ENCODE measurements at regions not wholly inside any gene's neighbourhood (a gene's known extent, or its start where the extent isn't known, plus 50 kb on each side); places are given as distances from the start of the nearest gene placed in this dataset.

GRCh38 chr1:4045397-4046010 lies 145.4 kb upstream of the C1orf174 start:
- no peak for DNase-seq
- no peak for TF ChIP-seq CTCF (IDR thresholded peaks at IDR 0.05; ENCODE audit: low read depth, low read length)

GRCh38 chr1:4046836-4047461 lies 146.9 kb upstream of the C1orf174 start:
- H3K27ac ChIP-seq = no peak overlapping the region
- no peaks in the 10 kb centered on the region for H3K9me3 ChIP-seq (ENCODE audit: severe bottlenecking)

More at GRCh38 chr1:4045397-4046010, 145.4 kb upstream of the C1orf174 start:
- Histone ChIP-seq H3K27me3 (ENCODE audit: insufficient read depth, low read depth, severe bottlenecking) (no peaks in the 10 kb centered on the region), H3K4me3 (ENCODE audit: low read depth, low read length) (no peak overlapping the region), H3K36me3 (no peaks in the 10 kb centered on the region), H3K9me3 (ENCODE audit: severe bottlenecking) (no peaks in the 10 kb centered on the region), H3K27ac (no peak overlapping the region)

GRCh38 chr1:4047666-4048065 lies 147.6 kb upstream of the C1orf174 start:
- H3K4me3 ChIP-seq (ENCODE audit: low read depth, low read length) = no peak overlapping the region
- H3K9me3 ChIP-seq (ENCODE audit: severe bottlenecking) = no peaks in the 10 kb centered on the region
- H3K27ac ChIP-seq = no peak overlapping the region
- H3K36me3 ChIP-seq = no peaks in the 10 kb centered on the region
- no peak for TF ChIP-seq CTCF (IDR thresholded peaks at IDR 0.05; ENCODE audit: low read depth, low read length)
- DNase-seq = no peak
- no peaks in the 10 kb centered on the region for H3K27me3 ChIP-seq (ENCODE audit: insufficient read depth, low read depth, severe bottlenecking)

More at GRCh38 chr1:4046836-4047461, 146.9 kb upstream of the C1orf174 start:
- DNase-seq = no peak
- H3K27me3 ChIP-seq (ENCODE audit: insufficient read depth, low read depth, severe bottlenecking) = no peaks in the 10 kb centered on the region
- no peak for TF ChIP-seq CTCF (IDR thresholded peaks at IDR 0.05; ENCODE audit: low read depth, low read length)
- H3K4me3 ChIP-seq (ENCODE audit: low read depth, low read length) = no peak overlapping the region
- H3K36me3 ChIP-seq = no peaks in the 10 kb centered on the region

- Histone ChIP-seq H3K27ac (no peak overlapping the region), H3K9me3 (ENCODE audit: severe bottlenecking) (no peaks in the 10 kb centered on the region), H3K27me3 (ENCODE audit: insufficient read depth, low read depth, severe bottlenecking) (no peaks in the 10 kb centered on the region), H3K4me3 (ENCODE audit: low read depth, low read length) (no peak overlapping the region), H3K36me3 (no peaks in the 10 kb centered on the region)
- no peak for DNase-seq
- no peak for TF ChIP-seq CTCF (IDR thresholded peaks at IDR 0.05; ENCODE audit: low read depth, low read length)
Observed at GRCh38 chr1:4048076-4048475, 148.0 kb upstream of the C1orf174 start.

- no peaks in the 10 kb centered on the region for H3K9me3 ChIP-seq (ENCODE audit: severe bottlenecking)
- DNase-seq = no peak
- H3K27ac ChIP-seq = no peak overlapping the region
- H3K4me3 ChIP-seq (ENCODE audit: low read depth, low read length) = no peak overlapping the region
- TF ChIP-seq CTCF (IDR thresholded peaks at IDR 0.05; ENCODE audit: low read depth, low read length) = no peak
- no peaks in the 10 kb centered on the region for H3K36me3 ChIP-seq
- no peaks in the 10 kb centered on the region for H3K27me3 ChIP-seq (ENCODE audit: insufficient read depth, low read depth, severe bottlenecking)
Observed at GRCh38 chr1:4048921-4049320, 148.8 kb upstream of the C1orf174 start.
